ENCODE measurements at regions not wholly inside any gene's neighbourhood (a gene's known extent, or its start where the extent isn't known, plus 50 kb on each side); places are given as distances from the start of the nearest gene placed in this dataset.
"Not testable (repeated sequence)": the region's sequence is repeated elsewhere in the genome, so short reads cannot be mapped to it uniquely, and the experiment has no call there.

DNA sequence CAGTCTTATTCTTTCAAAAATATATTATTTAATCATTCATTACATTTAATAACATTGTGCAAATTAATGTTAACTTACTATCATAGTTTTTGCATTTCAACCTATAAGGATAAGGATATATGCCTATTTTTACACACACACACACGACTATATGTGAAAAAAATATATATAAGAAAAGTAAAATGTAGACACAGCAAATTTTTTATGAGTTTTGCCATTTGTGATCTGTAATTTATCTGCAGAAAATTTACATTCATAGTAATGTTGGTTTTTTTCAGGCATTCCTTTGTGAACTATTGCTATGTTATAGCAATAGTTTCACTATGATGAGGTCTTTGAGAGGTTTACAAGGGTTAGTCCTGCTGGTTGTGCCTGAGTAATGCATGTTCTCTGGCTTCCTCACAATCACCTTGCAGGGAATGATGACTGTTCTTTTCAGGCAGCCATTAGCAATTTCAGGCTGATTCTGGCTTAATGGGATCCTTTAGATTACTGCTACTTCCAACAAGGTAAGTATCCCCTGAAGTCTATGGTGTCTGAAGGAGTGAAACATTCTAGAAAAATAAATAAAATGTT, 183.7 kb upstream of the CDK1 start:
- no peak for ATAC-seq
- Histone ChIP-seq H3K4me3 (no peak overlapping the region), H3K4me1 (ENCODE audit: low read depth) (no peaks in the 10 kb centered on the region), H3K9me3 (no peaks in the 10 kb centered on the region), H3K36me3 (ENCODE audit: low read depth) (no peaks in the 10 kb centered on the region)
- TF ChIP-seq, protein P1, sequence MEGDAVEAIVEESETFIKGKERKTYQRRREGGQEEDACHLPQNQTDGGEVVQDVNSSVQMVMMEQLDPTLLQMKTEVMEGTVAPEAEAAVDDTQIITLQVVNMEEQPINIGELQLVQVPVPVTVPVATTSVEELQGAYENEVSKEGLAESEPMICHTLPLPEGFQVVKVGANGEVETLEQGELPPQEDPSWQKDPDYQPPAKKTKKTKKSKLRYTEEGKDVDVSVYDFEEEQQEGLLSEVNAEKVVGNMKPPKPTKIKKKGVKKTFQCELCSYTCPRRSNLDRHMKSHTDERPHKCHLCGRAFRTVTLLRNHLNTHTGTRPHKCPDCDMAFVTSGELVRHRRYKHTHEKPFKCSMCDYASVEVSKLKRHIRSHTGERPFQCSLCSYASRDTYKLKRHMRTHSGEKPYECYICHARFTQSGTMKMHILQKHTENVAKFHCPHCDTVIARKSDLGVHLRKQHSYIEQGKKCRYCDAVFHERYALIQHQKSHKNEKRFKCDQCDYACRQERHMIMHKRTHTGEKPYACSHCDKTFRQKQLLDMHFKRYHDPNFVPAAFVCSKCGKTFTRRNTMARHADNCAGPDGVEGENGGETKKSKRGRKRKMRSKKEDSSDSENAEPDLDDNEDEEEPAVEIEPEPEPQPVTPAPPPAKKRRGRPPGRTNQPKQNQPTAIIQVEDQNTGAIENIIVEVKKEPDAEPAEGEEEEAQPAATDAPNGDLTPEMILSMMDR (IDR thresholded peaks at IDR 0.05): no peak
- intact Hi-C loops (cut with DNase I, micrococcal nuclease): no loop called here
- no peak for DNase-seq

DNA sequence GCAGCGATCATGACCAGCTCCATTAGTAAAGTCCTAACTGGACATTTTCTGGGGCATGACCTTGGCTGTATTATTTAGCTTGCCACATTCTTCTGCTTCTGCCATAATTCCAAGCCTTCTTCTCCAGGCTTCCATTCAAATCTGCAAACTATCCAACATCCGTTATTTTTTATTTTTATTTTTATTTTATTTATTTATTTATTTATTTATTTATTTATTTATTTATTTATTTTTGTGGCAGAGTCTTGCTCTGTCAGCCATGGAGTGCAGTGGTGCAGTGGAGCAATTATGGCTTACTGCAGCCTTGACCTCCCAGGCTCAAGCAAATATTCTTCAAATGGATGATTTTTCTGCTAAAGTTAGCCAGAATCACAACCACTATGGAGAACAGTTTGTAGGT, 187.2 kb upstream of the CDK1 start:
- Histone ChIP-seq H3K4me1 (ENCODE audit: low read depth) (no peaks in the 10 kb centered on the region), H3K4me3 (no peak overlapping the region), H3K9me3 (no peaks in the 10 kb centered on the region), H3K36me3 (ENCODE audit: low read depth) (no peaks in the 10 kb centered on the region)
- intact Hi-C loops (cut with DNase I, micrococcal nuclease): no loop called here
- no peak for ATAC-seq
- no peak for DNase-seq
- TF ChIP-seq, protein P1 (IDR thresholded peaks at IDR 0.05): no peak

DNA sequence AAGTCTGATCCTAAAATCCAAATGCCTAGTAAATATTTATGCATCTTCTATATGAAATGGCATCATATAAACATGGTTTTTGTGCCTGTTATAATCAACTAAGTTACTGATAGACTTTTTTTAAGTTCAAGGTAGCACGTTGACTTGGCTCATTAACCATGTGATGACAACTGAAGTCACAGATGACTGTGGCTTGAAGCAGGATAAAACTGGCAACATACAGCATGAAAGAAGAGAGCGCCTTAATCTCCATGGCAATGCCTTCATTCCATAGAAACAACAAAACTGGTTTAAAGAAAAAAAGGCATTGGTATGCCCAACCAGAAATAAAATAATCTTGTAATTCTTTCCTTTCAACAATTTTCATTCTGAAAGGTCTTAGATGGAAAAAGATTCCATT, 188.9 kb upstream of the CDK1 start:
- H3K4me3 ChIP-seq: no peak overlapping the region
- ATAC-seq (no peak), DNase-seq (no peak)
- H3K36me3 ChIP-seq (ENCODE audit: low read depth): no peaks in the 10 kb centered on the region
- intact Hi-C loops (cut with DNase I, micrococcal nuclease): no loop called here
- TF ChIP-seq, protein P1 (IDR thresholded peaks at IDR 0.05): no peak
- no peaks in the 10 kb centered on the region for H3K9me3 ChIP-seq
- H3K4me1 ChIP-seq (ENCODE audit: low read depth): no peaks in the 10 kb centered on the region

DNA sequence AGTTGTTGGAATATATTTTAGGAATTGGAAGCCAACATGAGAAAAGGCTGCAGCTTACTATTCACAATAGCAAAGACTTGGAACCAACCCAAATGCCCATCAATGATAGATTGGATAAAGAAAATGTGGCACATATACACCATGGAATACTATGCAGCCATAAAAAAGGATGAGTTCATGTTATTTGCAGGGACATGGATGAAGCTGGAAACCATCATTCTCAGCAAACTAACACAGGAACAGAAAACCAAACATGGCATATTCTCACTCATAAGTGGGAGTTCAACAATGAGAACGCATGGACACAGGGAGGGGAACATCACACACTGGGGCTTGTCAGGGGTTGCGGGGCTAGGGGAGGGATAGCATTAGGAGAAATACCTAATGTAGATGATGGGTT, 192.1 kb upstream of the ANK3 start:
- DNase-seq; H3K4me1 ChIP-seq (ENCODE audit: low read depth); intact Hi-C loops (cut with DNase I, micrococcal nuclease); H3K36me3 ChIP-seq (ENCODE audit: low read depth); H3K9me3 ChIP-seq; H3K4me3 ChIP-seq; ATAC-seq: not testable (repeated sequence)

DNA sequence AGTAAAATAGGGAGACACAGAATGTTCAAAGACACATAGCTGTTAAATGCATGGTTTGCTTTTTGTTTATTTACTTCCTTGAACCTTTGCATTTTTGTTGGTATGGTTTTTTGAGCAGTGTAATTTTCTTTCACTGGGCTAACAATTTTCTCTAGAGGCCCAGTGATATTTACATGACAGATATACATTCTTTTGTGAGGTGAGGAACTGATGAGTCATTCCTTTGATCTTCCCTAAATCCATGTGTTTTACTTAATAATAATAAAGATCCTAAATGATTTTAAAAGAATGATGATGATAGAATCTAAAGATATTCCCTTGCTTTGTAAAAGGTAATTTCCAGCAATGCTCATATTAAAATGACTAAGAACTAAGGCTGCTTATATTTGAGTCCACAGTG, 188.5 kb upstream of the ANK3 start:
- intact Hi-C loops (cut with DNase I, micrococcal nuclease): no loop called here
- Histone ChIP-seq H3K9me3 (no peaks in the 10 kb centered on the region), H3K36me3 (ENCODE audit: low read depth) (no peaks in the 10 kb centered on the region), H3K4me1 (ENCODE audit: low read depth) (no peaks in the 10 kb centered on the region), H3K4me3 (no peak overlapping the region)
- no peak for ATAC-seq
- no peak for DNase-seq
- TF ChIP-seq, protein P1 (IDR thresholded peaks at IDR 0.05): no peak

DNA sequence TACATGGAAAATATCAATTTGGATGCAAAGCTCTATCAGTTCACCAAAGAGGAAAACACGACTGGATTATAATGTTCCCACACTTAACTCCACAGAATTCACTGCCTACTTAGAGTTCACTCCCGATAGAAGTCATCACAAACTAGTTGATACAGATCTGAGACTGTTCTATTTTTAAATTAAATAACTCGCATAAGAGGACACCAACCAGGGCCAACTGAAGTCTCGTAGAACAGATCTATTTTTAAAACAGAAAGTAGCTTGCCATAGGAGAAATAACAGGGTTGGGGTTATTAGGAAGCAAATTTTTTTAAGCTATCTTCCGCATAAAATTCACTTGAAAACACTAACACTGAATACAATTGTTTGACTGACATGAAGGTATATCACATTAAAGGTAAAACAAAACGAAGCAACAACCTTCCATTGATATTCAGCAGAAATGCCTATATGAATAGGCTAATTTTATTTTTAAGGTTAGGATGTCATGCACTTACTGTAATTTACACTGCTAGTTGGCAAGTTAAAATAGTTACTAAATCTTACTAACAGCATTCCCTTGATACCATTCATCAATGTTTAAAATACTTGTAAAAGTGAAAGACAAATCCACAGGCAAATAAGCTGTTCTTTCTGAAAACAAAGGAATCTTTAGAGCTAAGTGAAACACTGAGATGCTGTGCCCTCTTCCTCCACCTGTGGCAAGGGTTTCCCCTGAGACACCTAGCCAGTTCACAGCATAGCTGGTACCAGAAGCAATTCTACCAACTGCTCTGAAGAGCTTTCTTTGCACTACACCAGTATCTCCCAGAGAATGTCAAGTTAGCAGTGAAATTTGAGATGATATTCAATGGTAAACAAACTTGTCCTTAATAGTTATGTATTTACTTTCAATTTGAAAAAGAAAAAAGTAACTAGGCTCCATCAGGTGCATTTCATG, 186.7 kb upstream of the ANK3 start:
- TF ChIP-seq, protein P1 (IDR thresholded peaks at IDR 0.05): no peak
- intact Hi-C loops (cut with DNase I, micrococcal nuclease): no loop called here
- no peak for ATAC-seq
- Histone ChIP-seq H3K36me3 (ENCODE audit: low read depth) (no peaks in the 10 kb centered on the region), H3K4me1 (ENCODE audit: low read depth) (no peaks in the 10 kb centered on the region), H3K4me3 (no peak overlapping the region), H3K9me3 (no peaks in the 10 kb centered on the region)
- DNase-seq: no peak

Measured in mucosa of descending colon (tissue), 3 donors.